ENCODE measurements at regions not wholly inside any gene's neighbourhood (a gene's known extent, or its start where the extent isn't known, plus 50 kb on each side); places are given as distances from the start of the nearest gene placed in this dataset.
A peak's percentile ranks its signal among the peaks of the same experiment; 100 is the strongest.

DNA sequence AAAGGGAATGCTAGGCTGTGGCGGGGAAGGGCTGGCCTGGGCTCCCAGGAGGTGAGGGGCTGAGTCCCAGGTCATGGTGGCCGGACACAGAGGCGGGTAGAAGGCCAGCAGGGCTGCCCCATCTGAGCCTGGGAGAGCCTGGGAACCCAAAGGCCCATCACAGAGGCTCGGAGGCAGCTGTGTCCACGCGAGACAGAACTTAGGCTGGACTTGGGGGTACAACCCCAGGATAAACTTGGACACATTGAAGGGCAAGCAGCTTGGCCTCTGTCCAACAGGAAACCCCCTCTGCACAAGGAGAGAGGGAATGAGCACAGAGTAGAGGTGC lies 95.9 kb downstream of the ZFP36L2 start:
- H3K9me3 ChIP-seq, result no peaks in the 10 kb centered on the region
- ATAC-seq, result no peak
- TF ChIP-seq, protein P1, sequence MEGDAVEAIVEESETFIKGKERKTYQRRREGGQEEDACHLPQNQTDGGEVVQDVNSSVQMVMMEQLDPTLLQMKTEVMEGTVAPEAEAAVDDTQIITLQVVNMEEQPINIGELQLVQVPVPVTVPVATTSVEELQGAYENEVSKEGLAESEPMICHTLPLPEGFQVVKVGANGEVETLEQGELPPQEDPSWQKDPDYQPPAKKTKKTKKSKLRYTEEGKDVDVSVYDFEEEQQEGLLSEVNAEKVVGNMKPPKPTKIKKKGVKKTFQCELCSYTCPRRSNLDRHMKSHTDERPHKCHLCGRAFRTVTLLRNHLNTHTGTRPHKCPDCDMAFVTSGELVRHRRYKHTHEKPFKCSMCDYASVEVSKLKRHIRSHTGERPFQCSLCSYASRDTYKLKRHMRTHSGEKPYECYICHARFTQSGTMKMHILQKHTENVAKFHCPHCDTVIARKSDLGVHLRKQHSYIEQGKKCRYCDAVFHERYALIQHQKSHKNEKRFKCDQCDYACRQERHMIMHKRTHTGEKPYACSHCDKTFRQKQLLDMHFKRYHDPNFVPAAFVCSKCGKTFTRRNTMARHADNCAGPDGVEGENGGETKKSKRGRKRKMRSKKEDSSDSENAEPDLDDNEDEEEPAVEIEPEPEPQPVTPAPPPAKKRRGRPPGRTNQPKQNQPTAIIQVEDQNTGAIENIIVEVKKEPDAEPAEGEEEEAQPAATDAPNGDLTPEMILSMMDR (IDR thresholded peaks at IDR 0.05), result no peak
- no peak for DNase-seq
- no peak overlapping the region for H3K4me3 ChIP-seq
- H3K36me3 ChIP-seq (ENCODE audit: low read depth), result no peaks in the 10 kb centered on the region
- intact Hi-C loops (cut with DNase I, micrococcal nuclease), result no loop called here
- H3K4me1 ChIP-seq (ENCODE audit: low read depth), result peaks cover 51% of the 10 kb centered on the region

DNA sequence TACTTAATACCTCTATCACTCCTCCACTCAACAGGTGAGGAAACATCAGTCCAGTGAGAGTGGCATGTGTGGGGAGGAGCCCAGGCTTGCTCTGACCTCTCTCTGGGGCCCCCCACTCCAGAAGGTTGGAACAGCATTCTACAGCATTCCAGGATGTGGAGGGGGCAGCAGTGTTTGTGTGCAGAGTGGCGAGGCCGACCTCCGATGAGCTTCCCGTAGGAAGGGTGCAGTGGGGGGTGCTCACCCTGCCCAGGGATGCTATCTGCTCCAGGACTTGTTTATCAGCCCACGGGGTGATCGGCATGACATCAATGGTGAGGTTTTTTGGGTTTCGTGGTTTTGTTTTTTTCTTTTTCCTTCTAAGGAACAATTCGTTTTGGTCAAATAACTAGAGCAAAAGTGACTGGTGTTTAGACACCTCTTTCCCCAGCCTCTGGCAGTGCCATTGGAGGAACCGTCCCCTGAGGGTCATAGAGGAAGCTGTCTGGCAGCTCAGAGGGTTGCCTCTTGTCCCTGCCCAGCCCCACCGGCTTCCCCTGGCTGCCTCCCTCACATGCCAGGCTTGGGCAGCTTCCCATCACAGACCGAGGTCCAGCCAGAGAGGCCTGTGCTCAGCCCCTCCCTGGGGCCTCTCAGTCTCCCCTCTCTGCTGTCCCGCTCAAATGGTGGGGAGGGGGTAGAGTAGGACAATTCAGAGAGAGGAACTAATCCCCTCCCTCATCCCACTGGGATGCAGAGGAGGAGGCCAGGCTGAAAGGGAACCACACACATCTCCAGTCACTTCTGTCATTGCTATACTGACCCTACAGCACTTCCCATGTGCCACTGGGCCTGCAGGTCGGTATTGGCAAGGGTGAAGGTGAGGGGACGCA lies 96.5 kb downstream of the ZFP36L2 start:
- H3K4me3 ChIP-seq, result no peak overlapping the region
- peaks cover 48% of the 10 kb centered on the region for H3K4me1 ChIP-seq (ENCODE audit: low read depth)
- H3K9me3 ChIP-seq, result no peaks in the 10 kb centered on the region
- TF ChIP-seq, protein P1 (IDR thresholded peaks at IDR 0.05), result no peak
- DNase-seq, result peak in 1 of 3 donors; percentile 53
- intact Hi-C loops (cut with DNase I, micrococcal nuclease), result no loop called here
- no peak for ATAC-seq
- H3K36me3 ChIP-seq (ENCODE audit: low read depth), result no peaks in the 10 kb centered on the region

- H3K36me3 ChIP-seq (ENCODE audit: low read depth), result no peaks in the 10 kb centered on the region
- H3K4me1 ChIP-seq (ENCODE audit: low read depth), result peaks cover 40% of the 10 kb centered on the region
- no peak overlapping the region for H3K4me3 ChIP-seq
- ATAC-seq (no peak), DNase-seq (no peak)
- intact Hi-C loops (cut with DNase I, micrococcal nuclease), result no loop called here
- TF ChIP-seq, protein P1 (IDR thresholded peaks at IDR 0.05), result no peak
- no peaks in the 10 kb centered on the region for H3K9me3 ChIP-seq
Measured at GRCh38 chr2:43128559-43128955, 97.8 kb downstream of the ZFP36L2 start.

DNA sequence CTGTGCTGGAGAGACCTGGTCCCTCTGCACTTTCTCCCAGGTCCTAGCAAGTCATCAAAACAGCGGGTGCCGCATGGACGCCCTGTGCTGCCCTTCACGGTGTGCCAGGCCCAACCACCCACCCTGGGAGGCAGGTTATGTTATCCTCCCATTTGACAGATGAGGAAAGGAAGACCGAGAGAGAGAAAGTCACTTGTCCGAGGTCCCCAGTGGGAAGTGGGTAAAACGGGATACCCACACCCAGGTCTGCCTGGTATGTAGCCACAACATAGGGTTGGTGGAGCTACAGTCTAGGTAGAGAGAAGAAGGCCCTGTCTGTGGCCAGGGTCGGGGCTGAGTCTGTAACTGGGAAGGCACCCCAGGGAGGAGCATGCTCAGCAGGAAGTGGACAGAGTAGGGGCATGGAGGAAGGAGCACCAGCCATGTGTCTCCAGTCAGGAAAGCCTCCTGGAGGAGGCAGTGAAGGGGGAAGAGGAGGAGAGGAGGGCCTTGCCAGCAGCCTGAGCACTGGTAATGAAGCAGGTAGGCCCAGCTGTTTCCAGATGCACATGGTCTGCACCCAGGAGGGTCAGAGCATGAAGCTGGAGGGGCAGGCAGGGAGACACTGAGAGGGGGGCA lies 98.4 kb downstream of the ZFP36L2 start:
- Histone ChIP-seq H3K4me3 (no peak overlapping the region), H3K4me1 (ENCODE audit: low read depth) (peaks cover 34% of the 10 kb centered on the region), H3K36me3 (ENCODE audit: low read depth) (no peaks in the 10 kb centered on the region), H3K9me3 (no peaks in the 10 kb centered on the region)
- TF ChIP-seq, protein P1 (IDR thresholded peaks at IDR 0.05), result no peak
- intact Hi-C loops (cut with DNase I, micrococcal nuclease), result no loop called here
- no peak for DNase-seq
- no peak for ATAC-seq

GRCh38 chr2:43127208-43127940 lies 99.0 kb downstream of the ZFP36L2 start:
- Histone ChIP-seq H3K4me3 (no peak overlapping the region), H3K4me1 (ENCODE audit: low read depth) (peaks cover 29% of the 10 kb centered on the region), H3K9me3 (no peaks in the 10 kb centered on the region), H3K36me3 (ENCODE audit: low read depth) (no peaks in the 10 kb centered on the region)
- TF ChIP-seq, protein P1 (IDR thresholded peaks at IDR 0.05), result peak; percentile 47
- intact Hi-C loops (cut with DNase I, micrococcal nuclease), result no loop called here
- peak; percentile 83 to 90 (median 87) for DNase-seq
- ATAC-seq, result peak; percentile 22
